Endometrium (tissue), 2 donors: ENCODE measurements at regions not wholly inside any gene's neighbourhood (a gene's known extent, or its start where the extent isn't known, plus 50 kb on each side); places are given as distances from the start of the nearest gene placed in this dataset.

ENCODE experiments used
- FAIRE-seq: peaks from 2 replicates; lab custom pipeline; 2012; peaks lifted over from hg19 to GRCh38; lab: Jason Lieb, UNC
- donor health status: control.
- donor health status: control.

- FAIRE-seq = no peak
Observed at GRCh38 chr11:29305456-29306232, 711.2 kb downstream of the KCNA4 start.

GRCh38 chr11:29300420-29300819 is 716.4 kb downstream of the KCNA4 start:
- no peak for FAIRE-seq

GRCh38 chr11:29296680-29297079 is 720.1 kb downstream of the KCNA4 start:
- no peak for FAIRE-seq

GRCh38 chr11:29293825-29294224 is 723.0 kb downstream of the KCNA4 start:
- no peak for FAIRE-seq

- no peak for FAIRE-seq
Observed at GRCh38 chr11:29282088-29282487, 734.7 kb downstream of the KCNA4 start.

GRCh38 chr11:29281271-29281777 is 735.5 kb downstream of the KCNA4 start:
- no peak for FAIRE-seq

- no peak for FAIRE-seq
Observed at GRCh38 chr11:29280452-29280851, 736.4 kb downstream of the KCNA4 start.

GRCh38 chr11:29279716-29280115 is 737.1 kb downstream of the KCNA4 start:
- no peak for FAIRE-seq

GRCh38 chr11:29272019-29272654 is 744.7 kb downstream of the KCNA4 start:
- no peak for FAIRE-seq

GRCh38 chr11:29271616-29272015 is 745.2 kb downstream of the KCNA4 start:
- FAIRE-seq = no peak

- FAIRE-seq = no peak
Observed at GRCh38 chr11:29268733-29269132, 748.1 kb downstream of the KCNA4 start.

- FAIRE-seq = no peak
Observed at GRCh38 chr11:29265792-29266191, 751.0 kb downstream of the KCNA4 start.

GRCh38 chr11:29265381-29265780 is 751.4 kb downstream of the KCNA4 start:
- no peak for FAIRE-seq

- FAIRE-seq = no peak
Observed at GRCh38 chr11:29263971-29264682, 752.7 kb downstream of the KCNA4 start.

- FAIRE-seq = no peak
Observed at GRCh38 chr11:29261831-29262230, 755.0 kb downstream of the KCNA4 start.

GRCh38 chr11:29260939-29261705 is 755.7 kb downstream of the KCNA4 start:
- FAIRE-seq = no peak

GRCh38 chr11:29258411-29258810 is 758.4 kb downstream of the KCNA4 start:
- no peak for FAIRE-seq

GRCh38 chr11:29256580-29256979 is 760.2 kb downstream of the KCNA4 start:
- no peak for FAIRE-seq

- FAIRE-seq = no peak
Observed at GRCh38 chr11:29255401-29255800, 761.4 kb downstream of the KCNA4 start.

GRCh38 chr11:29251738-29252137 is 765.1 kb downstream of the KCNA4 start:
- no peak for FAIRE-seq

- no peak for FAIRE-seq
Observed at GRCh38 chr11:29249713-29250112, 767.1 kb downstream of the KCNA4 start.

- no peak for FAIRE-seq
Observed at GRCh38 chr11:29244355-29244754, 772.5 kb downstream of the KCNA4 start.
